RPMI8226 (cell line): ENCODE measurements at regions not wholly inside any gene's neighbourhood (a gene's known extent, or its start where the extent isn't known, plus 50 kb on each side); places are given as distances from the start of the nearest gene placed in this dataset.

Source experiments
- DNase-seq: peaks from one replicate; pipeline ENCODE4 v3.0.0-alpha.2; 2015

DNA sequence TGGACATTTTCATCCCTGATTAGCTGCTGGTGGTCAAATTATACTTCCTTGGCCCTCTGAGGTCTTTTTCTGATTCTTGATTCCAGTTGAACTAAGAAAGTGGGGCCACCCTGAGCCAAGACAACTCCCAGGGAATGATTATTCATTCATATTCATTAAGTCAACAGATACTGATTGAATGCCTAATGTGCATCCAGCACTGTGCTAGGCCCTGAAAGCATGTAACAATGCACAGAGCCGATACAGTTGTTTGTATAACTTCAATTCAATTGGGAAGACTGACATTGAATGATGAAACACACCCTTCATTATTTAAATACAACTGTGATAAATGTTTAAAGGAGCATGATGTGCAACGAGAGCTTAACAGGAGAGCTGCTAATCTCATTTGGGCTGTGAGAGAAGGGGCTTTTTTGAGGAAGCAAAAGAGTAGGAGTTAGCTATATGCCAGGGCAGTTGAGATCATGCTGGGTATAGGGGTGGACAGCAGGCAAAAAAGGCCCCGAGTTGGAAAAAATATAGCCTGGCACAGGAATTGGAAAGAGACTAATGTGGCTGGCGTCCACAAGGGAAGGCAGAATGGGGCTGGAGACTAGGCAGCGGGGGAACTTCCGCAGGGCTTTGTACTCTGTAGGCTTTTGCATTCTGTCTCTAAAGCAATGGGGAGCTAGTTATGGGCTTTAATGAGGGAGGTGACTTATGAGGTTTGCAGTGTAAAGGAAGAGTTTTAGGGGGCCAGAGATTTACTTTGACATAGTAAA is 57.2 kb upstream of the ACVR1 start:
- no peak for DNase-seq

GRCh38 chr2:157932480-157933159 is 56.5 kb upstream of the ACVR1 start:
- no peak for DNase-seq

- no peak for DNase-seq
Measured at GRCh38 chr2:157931542-157931941, 55.4 kb upstream of the ACVR1 start.

DNA sequence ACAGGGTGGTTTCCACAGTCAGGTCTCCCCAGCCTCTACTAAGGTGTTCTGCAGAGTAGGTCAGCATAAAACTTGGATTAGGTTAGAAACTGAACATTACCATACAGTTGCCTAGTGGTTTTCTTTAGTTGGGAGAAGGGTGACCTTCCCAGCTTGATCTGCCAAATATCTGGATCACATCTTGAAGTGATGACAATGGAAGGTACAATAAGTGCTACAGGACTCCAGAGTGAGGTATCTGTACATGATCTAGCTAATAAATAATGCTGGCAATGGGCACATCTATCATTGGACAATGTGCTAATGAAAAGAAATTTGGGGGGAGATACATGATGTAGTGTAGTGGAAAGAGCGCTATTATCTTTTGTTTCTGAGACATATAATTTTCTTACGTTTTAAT is 54.6 kb upstream of the ACVR1 start:
- DNase-seq = no peak

DNA sequence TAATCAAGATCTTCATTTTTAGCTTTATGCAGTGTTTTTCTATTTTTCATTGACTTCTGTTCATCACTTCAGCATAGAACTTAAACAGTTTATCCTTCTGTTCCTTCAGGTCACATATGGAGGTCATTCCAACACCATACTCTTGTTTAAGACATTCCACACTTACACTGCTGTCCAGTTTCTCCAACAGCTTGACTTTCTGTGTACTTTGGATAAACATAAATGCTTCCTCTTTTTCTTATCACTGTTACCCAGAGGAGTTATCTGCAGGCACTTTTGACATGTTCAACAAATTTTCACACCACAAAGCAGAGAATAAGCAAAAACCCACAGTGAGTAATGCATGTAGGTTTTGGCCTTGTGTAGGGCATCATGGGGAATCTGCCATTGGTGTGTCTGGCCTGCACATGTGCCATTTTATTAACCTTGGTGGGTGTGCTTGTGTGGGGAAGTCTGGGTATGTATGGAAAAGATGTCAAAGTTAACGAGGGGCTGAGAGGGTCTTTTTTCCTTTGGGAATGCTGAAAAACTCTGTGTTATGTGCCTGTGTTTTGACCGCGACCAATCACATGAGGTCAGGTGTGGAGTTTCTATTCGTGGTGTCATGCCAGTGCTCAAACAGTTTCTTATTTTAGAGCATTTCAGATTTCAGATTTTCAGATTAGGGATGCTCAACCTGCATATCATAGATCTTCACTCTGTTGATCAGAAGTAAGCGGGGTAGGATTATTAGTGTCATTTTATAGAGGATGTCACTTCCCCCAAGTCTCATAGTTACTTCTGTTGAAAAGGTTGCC is 53.9 kb upstream of the ACVR1 start:
- DNase-seq = no peak

DNA sequence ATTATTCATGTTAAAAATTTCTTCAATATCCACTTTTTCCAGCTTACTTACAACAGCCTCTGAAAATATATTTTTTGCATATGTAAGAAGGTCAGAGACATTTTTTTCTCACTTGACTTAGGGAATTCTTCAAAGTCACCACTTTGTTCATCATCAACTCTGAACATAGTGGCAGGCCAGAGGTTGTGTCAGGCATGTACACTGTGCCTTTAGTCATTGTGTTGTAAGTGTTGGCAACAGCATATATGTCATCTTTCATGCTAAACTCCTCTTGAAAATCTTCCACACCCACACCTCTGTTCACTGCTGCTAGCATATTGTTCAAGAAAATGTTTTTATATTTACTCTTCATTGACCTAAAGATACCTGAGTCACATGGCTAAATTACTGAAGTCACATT is 52.2 kb upstream of the ACVR1 start:
- no peak for DNase-seq

GRCh38 chr2:157927155-157927554 is 51.0 kb upstream of the ACVR1 start:
- no peak for DNase-seq
